Mesendoderm (in vitro differentiated cells): ENCODE measurements at regions not wholly inside any gene's neighbourhood (a gene's known extent, or its start where the extent isn't known, plus 50 kb on each side); places are given as distances from the start of the nearest gene placed in this dataset.

Source experiments
- DNase-seq: peaks from one replicate; pipeline ENCODE4 v3.0.0; 2013
- H2AK5ac ChIP-seq: 2 replicates; pipeline ENCODE4 v1.6.1; 2013; ENCODE audit warnings: low read length, inconsistent platforms
- H2BK120ac ChIP-seq: 2 replicates; pipeline ENCODE4 v1.6.1; 2013; ENCODE audit warnings: low read depth, mild to moderate bottlenecking, low read length, moderate library complexity, mixed read lengths
- H2BK15ac ChIP-seq: replicated peaks from 2 replicates; pipeline ENCODE4 v1.6.1; 2013; ENCODE audit warnings: low read depth, mild to moderate bottlenecking, moderate library complexity
- H2BK5ac ChIP-seq: 2 replicates; pipeline ENCODE4 v1.6.1; 2013; ENCODE audit warnings: low read length, inconsistent platforms
- H3K18ac ChIP-seq: 2 replicates; pipeline ENCODE4 v1.6.1; 2013; ENCODE audit warnings: mild to moderate bottlenecking, low read length, mixed read lengths
- H3K23ac ChIP-seq: one replicate; pipeline ENCODE4 v1.6.1; 2013; ENCODE audit warnings: low read length
- H3K27ac ChIP-seq: 2 replicates; pipeline ENCODE4 v1.5.1; 2013; ENCODE audit warnings: low read depth, mild to moderate bottlenecking, inconsistent platforms, low read length, moderate library complexity
- H3K27me3 ChIP-seq: 2 replicates; pipeline ENCODE4 v1.6.1; 2013; ENCODE audit warnings: low read length, control low read depth, mild to moderate bottlenecking, inconsistent platforms; ENCODE audit not compliant: insufficient read depth, poor library complexity
- H3K36me3 ChIP-seq: 2 replicates; pipeline ENCODE4 v1.6.1; 2013; ENCODE audit warnings: low read length, inconsistent platforms; ENCODE audit not compliant: control insufficient read depth, insufficient read depth
- H3K4ac ChIP-seq: one replicate; pipeline ENCODE4 v1.6.1; 2013; ENCODE audit warnings: low read depth, mild to moderate bottlenecking, low read length, moderate library complexity
- H3K4me1 ChIP-seq: 2 replicates; pipeline ENCODE4 v1.6.1; 2013; ENCODE audit warnings: low read depth, low read length, inconsistent platforms; ENCODE audit not compliant: control insufficient read depth
- H3K4me2 ChIP-seq: 2 replicates; pipeline ENCODE4 v1.6.1; 2013; ENCODE audit warnings: low read length
- H3K4me3 ChIP-seq: 2 replicates; pipeline ENCODE4 v1.5.1; 2013; ENCODE audit warnings: mild to moderate bottlenecking, low read length
- H3K56ac ChIP-seq: one replicate; pipeline ENCODE4 v1.6.1; 2013; ENCODE audit warnings: low read length
- H3K79me1 ChIP-seq: 2 replicates; pipeline ENCODE4 v1.6.1; 2013; ENCODE audit warnings: low read length, inconsistent platforms
- H3K79me2 ChIP-seq: 2 replicates; pipeline ENCODE4 v1.6.1; 2013; ENCODE audit warnings: mild to moderate bottlenecking, low read length; ENCODE audit not compliant: control insufficient read depth, insufficient read depth
- H3K9ac ChIP-seq: 2 replicates; pipeline ENCODE4 v1.6.1; 2013; ENCODE audit warnings: low read length, inconsistent platforms
- H4K5ac ChIP-seq: one replicate; pipeline ENCODE4 v1.6.1; 2013; ENCODE audit warnings: low read length
- H4K8ac ChIP-seq: one replicate; pipeline ENCODE4 v1.6.1; 2013; ENCODE audit warnings: low read depth, mild to moderate bottlenecking, control low read depth, low read length, moderate library complexity
- WGBS: extraction: QIAGEN DNeasy Blood & Tissue Kit; methylation state at CpG from one replicate; pipeline ENCODE4 v1.1.7; 2013; ENCODE audit warnings: low lambda C conversion rate, missing lambda C conversion rate; ENCODE audit not compliant: insufficient coverage; ENCODE audit errors: extremely low coverage; 5-methylcytosine and 5-hydroxymethylcytosine counted together

DNA sequence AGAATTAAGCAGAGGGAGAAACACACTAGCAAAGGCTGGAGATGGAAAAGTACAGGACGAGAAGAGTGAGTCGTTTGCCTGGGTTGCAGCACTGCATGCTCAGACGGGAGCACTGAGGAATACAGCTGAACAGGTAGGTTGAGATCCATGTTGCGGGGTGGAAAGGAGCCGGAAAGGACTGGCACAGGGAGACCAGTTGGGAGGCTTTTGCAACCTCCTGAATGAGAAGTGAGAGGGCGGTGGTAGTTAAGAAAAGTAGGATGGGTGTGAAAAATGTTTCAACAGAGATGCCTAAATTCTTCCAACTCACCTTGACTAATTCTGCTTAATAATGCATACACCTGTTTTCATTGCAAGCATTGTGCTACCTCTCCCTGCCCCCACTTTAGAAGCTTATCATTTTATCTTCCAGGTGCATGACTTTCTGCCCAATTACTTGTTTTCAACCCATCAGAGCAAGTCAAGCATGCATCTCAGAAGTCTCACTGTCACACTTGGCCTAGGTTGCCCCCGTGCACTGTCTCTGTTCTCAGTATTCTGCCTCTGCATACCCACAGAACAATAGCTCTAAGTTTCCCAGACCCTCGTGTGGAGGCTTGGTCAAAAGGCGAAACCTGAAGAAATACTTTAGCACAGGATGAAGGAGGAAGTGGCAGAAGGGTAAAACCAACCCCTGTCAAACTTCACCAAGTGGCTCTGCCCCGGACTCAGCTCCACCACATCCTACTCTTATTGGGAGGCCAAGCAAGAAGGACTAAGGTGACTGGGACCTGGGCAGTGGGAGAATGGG is 199.3 kb upstream of the BCL6 start:
- H3K23ac ChIP-seq = no peak overlapping the region
- H2BK15ac ChIP-seq = no peak overlapping the region
- H2BK120ac ChIP-seq = no peak overlapping the region
- DNase-seq = no peak
- H4K8ac ChIP-seq = no peak overlapping the region
- no peaks in the 10 kb centered on the region for H3K79me1 ChIP-seq
- no peak overlapping the region for H4K5ac ChIP-seq
- no peak overlapping the region for H3K4ac ChIP-seq
- H3K27me3 ChIP-seq = no peaks in the 10 kb centered on the region
- no CpG with 5 or more reads among the region's 10 CpGs for WGBS
- no peak overlapping the region for H3K4me3 ChIP-seq
- H3K36me3 ChIP-seq = no peaks in the 10 kb centered on the region
- no peak overlapping the region for H3K56ac ChIP-seq
- no peaks in the 10 kb centered on the region for H3K79me2 ChIP-seq
- H3K4me1 ChIP-seq = no peaks in the 10 kb centered on the region
- H2BK5ac ChIP-seq = no peak overlapping the region
- H3K4me2 ChIP-seq = no peak overlapping the region
- H3K27ac ChIP-seq = no peak overlapping the region
- H3K18ac ChIP-seq = no peak overlapping the region
- H3K9ac ChIP-seq = no peak overlapping the region
- H2AK5ac ChIP-seq = no peak overlapping the region

DNA sequence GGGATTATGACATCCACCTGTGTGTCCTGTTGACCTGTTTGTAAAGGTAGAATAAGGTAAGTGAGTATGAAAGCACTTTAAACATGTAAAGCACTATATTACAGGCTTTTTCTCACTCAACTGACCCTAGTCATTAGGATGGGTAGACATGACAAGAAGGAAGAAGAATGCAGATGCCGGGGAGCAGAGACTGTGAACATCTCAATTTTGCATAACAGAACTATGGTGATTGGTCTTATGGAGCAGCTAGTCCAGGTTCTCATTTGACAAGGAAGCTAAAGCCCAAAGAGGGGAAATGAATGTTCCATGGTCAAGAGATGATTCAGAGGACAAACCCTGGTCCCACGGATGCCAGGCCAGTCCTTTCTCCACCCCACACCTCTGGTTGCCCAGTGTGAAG is 200.1 kb upstream of the BCL6 start:
- Histone ChIP-seq H3K79me2 (no peaks in the 10 kb centered on the region), H3K4me1 (no peaks in the 10 kb centered on the region), H3K18ac (no peak overlapping the region), H2AK5ac (no peak overlapping the region), H4K8ac (no peak overlapping the region), H3K79me1 (no peaks in the 10 kb centered on the region), H2BK5ac (no peak overlapping the region), H2BK15ac (no peak overlapping the region), H3K23ac (no peak overlapping the region), H3K56ac (no peak overlapping the region), H3K9ac (no peak overlapping the region), H3K4me2 (no peak overlapping the region), H3K27me3 (no peaks in the 10 kb centered on the region), H4K5ac (no peak overlapping the region), H3K4ac (no peak overlapping the region), H3K4me3 (no peak overlapping the region), H2BK120ac (no peak overlapping the region), H3K36me3 (no peaks in the 10 kb centered on the region), H3K27ac (no peak overlapping the region)
- no CpG with 5 or more reads among the region's 2 CpGs for WGBS
- no peak for DNase-seq

DNA sequence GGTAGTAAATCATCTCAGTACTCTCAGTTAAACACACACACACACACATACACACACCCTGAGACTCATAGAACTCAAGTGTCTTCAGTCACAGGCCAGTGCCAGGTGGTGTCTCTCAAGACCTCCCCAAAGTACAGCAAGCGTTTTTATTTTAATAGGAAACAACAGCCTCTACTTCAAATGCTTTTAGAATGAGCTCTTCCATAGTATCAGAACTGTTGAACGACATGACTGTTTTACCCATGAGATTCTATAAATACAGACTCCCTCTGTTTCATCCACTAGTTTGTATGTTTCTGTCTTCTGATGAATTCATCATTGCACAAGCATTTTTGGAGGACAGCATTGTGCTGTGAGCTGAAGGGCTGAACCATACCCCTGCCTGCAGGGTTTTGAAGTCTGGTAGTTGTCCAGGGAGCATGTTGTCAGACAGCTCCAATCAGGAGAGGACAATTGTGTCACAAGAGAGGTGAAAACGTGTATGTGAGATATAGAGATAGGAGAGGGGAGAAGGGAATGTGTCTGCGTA is 201.0 kb upstream of the BCL6 start:
- H3K4ac ChIP-seq = no peak overlapping the region
- no peak overlapping the region for H2BK5ac ChIP-seq

DNA sequence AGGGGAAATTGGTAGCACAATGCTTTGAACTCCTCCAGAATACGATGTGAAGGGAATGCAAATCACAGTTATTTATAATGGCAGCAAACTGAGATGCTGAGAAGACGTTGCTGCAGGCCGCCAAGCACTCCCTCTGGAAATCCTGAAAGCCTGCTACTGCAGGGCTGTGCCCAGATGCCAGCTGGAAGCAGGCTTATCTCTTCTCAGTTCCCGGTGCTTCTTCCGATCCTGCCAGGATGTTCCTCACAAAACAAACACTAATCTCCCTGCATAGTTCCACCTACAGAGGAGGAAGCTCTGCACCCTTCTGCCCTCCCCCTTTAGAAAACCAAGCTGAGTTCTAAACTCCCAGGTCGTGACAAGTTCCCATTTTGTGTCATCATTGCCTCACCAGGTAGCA is 201.7 kb upstream of the BCL6 start:
- Histone ChIP-seq H3K79me2 (no peaks in the 10 kb centered on the region), H2AK5ac (no peak overlapping the region), H3K4me3 (no peak overlapping the region), H4K8ac (no peak overlapping the region), H3K4ac (no peak overlapping the region), H2BK15ac (no peak overlapping the region), H3K23ac (no peak overlapping the region), H3K79me1 (no peaks in the 10 kb centered on the region), H3K9ac (no peak overlapping the region), H3K36me3 (no peaks in the 10 kb centered on the region), H3K18ac (no peak overlapping the region), H3K56ac (no peak overlapping the region), H2BK5ac (no peak overlapping the region), H3K4me2 (no peak overlapping the region), H3K27ac (no peak overlapping the region), H4K5ac (no peak overlapping the region), H3K4me1 (no peaks in the 10 kb centered on the region), H2BK120ac (no peak overlapping the region), H3K27me3 (no peaks in the 10 kb centered on the region)
- DNase-seq = no peak
- no CpG with 5 or more reads among the region's 6 CpGs for WGBS

More for the DNA sequence above, 201.0 kb upstream of the BCL6 start:
- Histone ChIP-seq H3K18ac (no peak overlapping the region), H3K4me1 (no peaks in the 10 kb centered on the region), H2AK5ac (no peak overlapping the region), H2BK120ac (no peak overlapping the region), H3K79me1 (no peaks in the 10 kb centered on the region), H3K36me3 (no peaks in the 10 kb centered on the region), H4K5ac (no peak overlapping the region), H3K9ac (no peak overlapping the region), H3K56ac (no peak overlapping the region), H3K23ac (no peak overlapping the region), H2BK15ac (no peak overlapping the region), H3K27ac (no peak overlapping the region), H3K4me3 (no peak overlapping the region), H3K4me2 (no peak overlapping the region), H3K79me2 (no peaks in the 10 kb centered on the region), H3K27me3 (no peaks in the 10 kb centered on the region), H4K8ac (no peak overlapping the region)
- 100% methylated on average over 2 of the region's 4 CpGs for WGBS
- no peak for DNase-seq

DNA sequence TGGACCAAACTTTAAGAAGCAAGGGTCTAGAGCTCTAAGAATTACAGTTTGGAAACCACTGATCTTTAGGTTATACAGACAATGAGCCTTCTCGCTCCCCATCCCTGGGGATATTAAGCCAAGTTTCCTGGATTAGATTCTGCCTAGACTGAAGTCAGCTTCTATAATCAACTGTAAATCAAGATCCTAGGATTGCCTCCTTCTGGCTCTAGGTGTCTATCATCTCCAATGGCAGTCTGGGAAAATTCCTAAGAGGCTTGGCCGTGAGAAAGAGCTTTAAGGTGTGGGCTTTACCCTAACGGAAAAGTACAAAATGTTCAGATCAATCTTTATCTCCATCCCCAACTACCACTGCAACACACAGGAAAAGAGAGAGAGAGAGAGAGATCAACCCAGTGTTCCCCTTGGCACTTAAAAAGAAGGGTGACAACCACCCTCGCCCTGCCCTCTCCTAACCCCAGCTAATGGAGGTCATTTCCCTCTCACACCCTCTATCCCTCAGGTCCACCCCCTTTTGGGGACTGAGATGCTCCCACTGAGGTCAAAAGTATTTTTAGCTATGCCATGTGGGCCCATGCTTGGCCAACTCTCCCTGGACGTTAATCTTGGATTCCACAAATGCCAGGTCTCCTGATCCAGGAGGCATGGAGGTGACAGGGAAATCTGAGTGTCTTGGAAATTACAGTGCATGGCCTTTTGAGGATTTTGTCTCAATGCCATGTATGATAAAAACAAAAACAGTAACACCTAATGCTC is 202.8 kb upstream of the BCL6 start:
- Histone ChIP-seq H2BK5ac (no peak overlapping the region), H2BK120ac (no peak overlapping the region), H3K18ac (no peak overlapping the region), H3K9ac (no peak overlapping the region), H3K4me3 (no peak overlapping the region), H3K79me2 (no peaks in the 10 kb centered on the region), H3K79me1 (no peaks in the 10 kb centered on the region), H3K4me2 (no peak overlapping the region), H3K27ac (no peak overlapping the region), H3K56ac (no peak overlapping the region), H2BK15ac (no peak overlapping the region), H4K8ac (no peak overlapping the region), H3K27me3 (no peaks in the 10 kb centered on the region), H3K4ac (no peak overlapping the region), H3K23ac (no peak overlapping the region), H4K5ac (no peak overlapping the region), H3K36me3 (no peaks in the 10 kb centered on the region), H2AK5ac (no peak overlapping the region), H3K4me1 (no peaks in the 10 kb centered on the region)
- no peak for DNase-seq
- no CpG with 5 or more reads among the region's 5 CpGs for WGBS
